Lower lobe of right lung (tissue), 2 donors: ENCODE measurements at regions not wholly inside any gene's neighbourhood (a gene's known extent, or its start where the extent isn't known, plus 50 kb on each side); places are given as distances from the start of the nearest gene placed in this dataset.

ENCODE experiments used
- ATAC-seq, 2 donors: fragments of 200-7000 bp; cut with Tn5 transposase; one replicate each; pipeline ENCODE4 v1.9.1; 2020 to 2022; ENCODE audit warnings: mild to moderate bottlenecking in 2 of 2, moderate library complexity in 2 of 2
- DNase-seq: peaks from one replicate; pipeline ENCODE4 v3.0.0-alpha.2; 2020
- H3K27ac ChIP-seq: fragments of 200-600 bp; one replicate; pipeline ENCODE4 v1.8.0; 2022
- H3K27me3 ChIP-seq: fragments of 200-600 bp; one replicate; pipeline ENCODE4 v1.8.0; 2022; ENCODE audit warnings: low read depth
- H3K36me3 ChIP-seq: fragments of 200-600 bp; one replicate; pipeline ENCODE4 v1.8.0; 2022; ENCODE audit warnings: mild to moderate bottlenecking
- H3K4me1 ChIP-seq: fragments of 200-600 bp; one replicate; pipeline ENCODE4 v1.8.0; 2022
- H3K4me3 ChIP-seq: fragments of 200-600 bp; one replicate; pipeline ENCODE4 v1.8.0; 2022; ENCODE audit warnings: mild to moderate bottlenecking
- H3K9me3 ChIP-seq: fragments of 200-600 bp; one replicate; pipeline ENCODE4 v1.8.0; 2022
- CTCF ChIP-seq: fragments of 200-600 bp; IDR thresholded peaks from one replicate; pipeline ENCODE4 v1.8.0; 2022; ENCODE audit warnings: antibody characterized with exemption, mild to moderate bottlenecking
- intact Hi-C: fragments of 100-400 bp; cut with DNase I; formaldehyde crosslinking; loops from one replicate; pipeline ENCODE4 v1.11.0; 2022
- donor health status: DM: no; HTN: yes; CAD: no; lungs with severe emphysema.

GRCh38 chr1:103469801-103470200 lies 55.7 kb upstream of the RNPC3 start:
- Histone ChIP-seq H3K27me3 (no peaks in the 10 kb centered on the region), H3K36me3 (no peaks in the 10 kb centered on the region), H3K4me3 (no peak overlapping the region), H3K4me1 (no peaks in the 10 kb centered on the region), H3K9me3 (no peaks in the 10 kb centered on the region), H3K27ac (no peak overlapping the region)
- intact Hi-C loops, result no loop called here
- no peak for DNase-seq
- ATAC-seq, result peak in 1 of 2 donors; percentile 84
- TF ChIP-seq CTCF, result no peak

- no peaks in the 10 kb centered on the region for H3K36me3 ChIP-seq
- ATAC-seq, result no peak
- no peaks in the 10 kb centered on the region for H3K27me3 ChIP-seq
- intact Hi-C loops, result no loop called here
- H3K9me3 ChIP-seq, result no peaks in the 10 kb centered on the region
- no peak for TF ChIP-seq CTCF
- no peak for DNase-seq
- no peaks in the 10 kb centered on the region for H3K4me1 ChIP-seq
- H3K4me3 ChIP-seq, result no peak overlapping the region
- H3K27ac ChIP-seq, result no peak overlapping the region
Measured at GRCh38 chr1:103467100-103467499, 58.4 kb upstream of the RNPC3 start.

GRCh38 chr1:103461161-103462105 lies 64.1 kb upstream of the RNPC3 start:
- intact Hi-C loops, result no loop called here
- H3K9me3 ChIP-seq, result no peaks in the 10 kb centered on the region
- DNase-seq (no peak), ATAC-seq (peak in 1 of 2 donors; percentile 50)
- no peak overlapping the region for H3K27ac ChIP-seq
- H3K4me1 ChIP-seq, result no peaks in the 10 kb centered on the region
- peak; percentile 51 for TF ChIP-seq CTCF
- H3K27me3 ChIP-seq, result no peaks in the 10 kb centered on the region
- no peak overlapping the region for H3K4me3 ChIP-seq
- no peaks in the 10 kb centered on the region for H3K36me3 ChIP-seq

- DNase-seq (no peak), ATAC-seq (no peak)
- no peak overlapping the region for H3K4me3 ChIP-seq
- no peaks in the 10 kb centered on the region for H3K9me3 ChIP-seq
- no peaks in the 10 kb centered on the region for H3K4me1 ChIP-seq
- intact Hi-C loops, result no loop called here
- no peaks in the 10 kb centered on the region for H3K27me3 ChIP-seq
- no peak for TF ChIP-seq CTCF
- no peaks in the 10 kb centered on the region for H3K36me3 ChIP-seq
- no peak overlapping the region for H3K27ac ChIP-seq
Measured at GRCh38 chr1:103460511-103460910, 65.0 kb upstream of the RNPC3 start.

GRCh38 chr1:103459346-103459745 lies 66.2 kb upstream of the RNPC3 start:
- DNase-seq (no peak), ATAC-seq (no peak)
- Histone ChIP-seq H3K9me3 (no peaks in the 10 kb centered on the region), H3K27ac (no peak overlapping the region), H3K4me3 (no peak overlapping the region), H3K36me3 (no peaks in the 10 kb centered on the region), H3K4me1 (no peaks in the 10 kb centered on the region), H3K27me3 (no peaks in the 10 kb centered on the region)
- intact Hi-C loops, result loop anchor here (10.0 kb wide), 1 partner anchor 355 kb away; the partner anchor contains the start of gene COL11A1
- TF ChIP-seq CTCF, result no peak
